DMS114 treated with DMSO at 0.1 percent for 48 hours (cell line): ENCODE measurements at regions not wholly inside any gene's neighbourhood (a gene's known extent, or its start where the extent isn't known, plus 50 kb on each side); places are given as distances from the start of the nearest gene placed in this dataset.

Experiments
- DNase-seq: peaks from one replicate; lab custom pipeline; 2025; ENCODE audit not compliant: unreplicated experiment; lab: John Stamatoyannopoulos, UW

DNA sequence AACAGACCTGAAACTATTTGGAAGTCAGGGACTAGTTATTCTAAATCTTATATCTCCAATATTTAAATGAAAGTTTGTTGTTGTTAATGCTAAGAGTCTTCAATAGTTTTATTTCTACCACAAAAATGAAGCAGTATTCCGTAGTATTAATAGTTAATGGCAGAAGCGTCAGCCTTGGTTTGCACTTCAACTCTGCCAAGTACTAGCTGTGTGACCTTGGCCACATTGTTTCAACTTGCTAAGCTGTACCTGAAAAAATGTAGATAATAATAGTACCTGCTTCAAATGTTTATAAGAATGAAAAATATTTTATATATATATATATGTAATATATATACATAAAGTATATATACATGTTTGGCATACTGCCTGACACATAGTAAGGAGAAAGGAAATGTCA is 354.6 kb upstream of the SATB1 start:
- DNase-seq: no peak

DNA sequence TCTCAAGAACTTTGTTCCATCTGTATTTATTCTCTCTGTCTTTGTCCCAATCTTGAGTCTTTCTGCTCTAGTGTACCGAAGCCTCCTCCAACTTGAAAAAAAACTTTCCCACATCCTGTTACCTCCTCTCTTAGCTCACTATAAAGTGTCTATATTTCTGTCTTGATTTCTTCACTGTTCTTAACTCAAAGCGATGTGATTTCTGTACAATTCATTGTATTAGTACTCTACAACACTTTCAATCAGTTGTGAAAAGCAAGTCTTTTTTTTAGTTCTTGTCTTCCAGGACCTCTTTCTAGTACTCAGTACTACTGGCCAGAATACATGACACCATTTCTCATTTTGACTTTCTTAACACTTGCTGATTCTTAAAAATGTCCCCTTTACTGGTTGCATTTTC is 353.5 kb upstream of the SATB1 start:
- no peak for DNase-seq

DNA sequence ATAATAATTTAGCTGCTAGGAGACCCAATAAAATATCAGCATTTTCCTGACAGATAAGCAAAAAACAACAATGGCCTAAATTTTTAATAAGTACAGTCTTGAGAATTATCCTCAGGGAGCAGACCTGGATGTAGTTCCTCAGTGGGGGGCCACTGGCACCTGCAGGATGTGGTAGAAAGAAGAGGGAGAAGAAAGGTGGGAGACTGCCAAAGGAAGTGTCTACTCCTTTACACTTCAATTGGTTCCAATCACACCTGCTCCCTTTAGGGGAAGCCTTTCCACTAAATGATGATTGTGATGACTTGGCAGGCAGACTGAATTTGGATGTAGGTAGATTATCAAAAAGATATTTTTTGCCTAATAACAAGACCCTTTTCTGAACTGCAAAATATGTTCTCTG is 353.0 kb upstream of the SATB1 start:
- no peak for DNase-seq

DNA sequence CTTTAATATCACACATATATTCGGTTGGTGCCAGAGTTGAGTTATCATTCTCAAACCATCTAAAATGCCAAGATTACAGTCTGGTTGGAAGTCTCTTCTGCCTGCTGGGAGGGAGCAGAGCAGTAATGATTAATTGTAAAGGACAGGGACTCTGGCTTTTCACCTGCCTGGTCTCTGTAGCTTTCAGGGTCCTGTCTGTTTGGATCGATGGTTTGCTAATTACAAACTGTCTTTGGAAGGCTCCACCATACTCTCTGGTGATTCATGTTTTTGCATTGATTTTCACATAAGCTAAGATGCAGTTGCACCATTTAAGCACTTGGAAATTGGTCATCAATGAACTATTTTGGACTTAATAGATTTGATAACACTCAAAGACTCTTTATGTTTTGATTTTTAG is 350.4 kb upstream of the SATB1 start:
- no peak for DNase-seq

DNA sequence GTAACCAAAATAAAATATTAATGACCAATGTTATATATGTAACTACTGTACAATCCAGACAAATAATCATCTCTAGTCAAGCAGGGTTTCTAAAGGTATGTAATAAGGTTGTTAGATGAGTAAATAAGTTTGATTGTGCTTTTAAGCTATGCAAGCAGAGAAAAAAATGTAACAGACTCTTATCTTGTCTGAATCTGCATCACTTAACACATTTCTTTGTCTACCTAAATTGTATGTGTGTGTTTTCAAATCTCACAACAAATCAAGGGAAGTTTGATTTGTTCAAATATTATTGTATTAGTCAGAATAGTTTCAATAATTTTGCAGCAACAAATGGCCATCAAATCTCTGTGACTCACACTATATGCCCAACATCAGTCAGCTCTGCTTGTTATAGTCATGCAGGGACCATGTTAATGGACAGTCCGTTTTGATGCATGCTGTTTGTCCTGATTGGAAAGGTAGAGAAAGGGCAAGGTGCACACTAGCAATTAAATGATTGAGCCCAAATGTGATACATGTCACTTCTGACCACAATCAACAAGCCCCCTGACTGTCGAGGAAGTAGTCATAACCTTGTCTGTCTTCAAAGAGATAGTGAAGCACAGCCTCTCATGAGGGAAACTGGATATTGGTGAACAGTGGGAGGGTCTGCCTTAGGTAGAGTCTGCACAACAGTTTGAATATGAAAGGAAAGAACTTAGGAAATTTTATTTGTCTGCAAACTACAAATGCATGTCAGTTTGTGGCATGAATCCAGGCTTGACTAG is 349.4 kb upstream of the SATB1 start:
- DNase-seq: no peak

DNA sequence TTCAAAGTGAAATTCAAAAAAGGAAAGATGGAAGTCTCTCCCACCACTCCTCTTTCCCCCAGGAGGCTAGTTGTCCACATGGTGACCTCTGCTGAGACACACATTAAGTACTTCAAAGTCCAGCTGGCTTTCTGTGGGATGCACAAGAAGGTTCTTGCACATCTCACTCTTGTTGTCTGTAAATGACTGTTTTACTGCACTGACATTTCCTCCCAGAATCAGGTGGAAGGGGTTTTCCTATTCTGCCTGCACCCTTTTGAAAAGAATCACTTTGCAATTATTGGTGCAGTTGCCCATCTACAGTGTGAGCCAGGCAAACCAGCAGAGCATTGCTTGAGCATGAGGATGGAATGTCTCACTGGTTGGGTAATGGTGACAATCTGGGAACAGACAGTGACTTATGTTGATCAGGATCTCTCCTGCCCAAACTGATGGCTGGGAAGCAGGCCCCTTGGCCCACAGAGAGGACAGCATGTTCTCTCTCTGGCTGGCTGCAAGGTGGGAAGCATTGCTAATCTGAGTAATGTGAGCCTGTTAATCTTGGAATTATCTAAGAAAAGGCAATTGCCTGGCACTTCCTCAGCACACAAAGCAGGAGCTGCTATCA is 347.7 kb upstream of the SATB1 start:
- DNase-seq: no peak

DNA sequence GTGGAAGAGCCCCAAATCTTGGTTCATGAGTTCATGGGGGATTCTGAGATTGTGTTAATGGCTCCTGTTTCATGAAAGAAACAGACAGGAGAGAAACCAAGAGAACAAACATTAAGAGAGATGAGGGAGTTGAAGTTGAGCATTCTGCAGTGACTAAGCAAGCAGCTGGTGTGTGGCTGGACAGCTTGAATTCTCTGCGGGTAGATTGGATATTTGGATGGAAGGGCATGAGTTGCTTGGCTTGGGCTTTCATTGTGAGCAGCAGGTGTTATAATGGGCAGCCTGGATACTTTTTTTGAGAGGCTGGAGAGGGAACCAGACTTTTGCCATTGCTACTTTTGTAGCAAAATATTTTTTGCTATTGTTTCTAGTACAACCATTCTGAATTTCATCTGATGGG is 346.8 kb upstream of the SATB1 start:
- no peak for DNase-seq

DNA sequence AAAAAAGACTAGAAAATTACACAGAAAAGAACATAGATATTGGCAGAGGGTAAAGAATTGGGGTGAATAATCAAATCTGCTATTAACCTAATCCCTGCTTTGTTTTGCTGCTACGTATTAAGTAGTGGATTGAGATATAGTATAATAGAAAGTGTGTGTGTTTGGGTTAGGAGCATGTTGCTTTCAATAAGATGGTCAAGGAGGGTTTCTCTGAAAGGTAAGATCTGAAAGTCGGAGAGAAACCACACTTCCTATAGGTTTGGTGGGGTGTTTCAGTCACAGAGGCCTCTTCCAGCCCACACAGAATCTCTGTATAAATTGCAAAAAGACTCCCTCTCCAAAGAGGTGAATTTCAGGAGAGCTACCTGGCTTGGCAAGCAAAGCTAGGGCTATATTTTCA is 345.7 kb upstream of the SATB1 start:
- DNase-seq: no peak

DNA sequence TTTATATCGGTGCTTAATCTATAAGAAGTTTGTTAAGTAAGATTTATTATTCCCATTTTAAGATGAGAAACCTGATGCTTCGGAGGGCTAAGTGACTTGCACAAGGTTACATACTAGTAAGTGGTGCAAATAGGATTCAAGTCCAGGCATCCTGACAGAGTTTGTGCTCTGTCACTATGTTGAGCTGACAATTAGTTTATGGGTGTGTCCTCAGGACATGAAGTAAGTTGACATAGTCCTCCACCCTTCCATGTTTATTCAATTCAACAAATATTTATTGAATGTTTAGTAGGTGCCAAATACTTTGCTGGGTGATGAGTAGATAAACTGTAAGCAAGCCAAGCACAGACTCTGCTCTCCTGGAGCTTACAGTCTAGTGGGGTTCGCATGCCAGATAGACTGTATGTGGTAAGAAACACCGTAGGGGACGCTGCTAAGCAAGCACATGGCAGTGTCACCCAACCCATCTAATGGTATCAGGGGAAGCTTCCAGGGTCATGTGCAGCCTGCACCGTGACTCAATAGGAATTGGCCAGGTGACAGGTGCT is 342.7 kb upstream of the SATB1 start:
- no peak for DNase-seq

DNA sequence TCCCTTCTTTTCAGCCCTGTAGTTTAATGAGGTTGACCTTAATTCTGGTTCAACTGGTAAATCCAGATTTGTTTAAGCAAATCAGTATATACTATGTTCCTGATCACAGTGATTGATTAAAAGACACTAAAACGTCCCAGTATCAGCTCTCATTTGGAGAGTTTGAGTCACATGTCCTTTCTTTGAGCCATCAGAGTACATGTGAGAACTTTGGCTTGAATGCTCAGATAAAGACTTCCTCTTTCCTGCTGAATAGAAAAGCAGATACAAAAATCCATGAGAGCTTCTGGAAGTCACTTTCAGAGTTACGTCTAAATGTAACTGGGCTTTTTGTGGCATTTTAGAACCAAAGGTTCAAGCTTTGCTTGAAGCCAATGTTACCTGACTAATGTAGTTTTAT is 341.8 kb upstream of the SATB1 start:
- DNase-seq: no peak

DNA sequence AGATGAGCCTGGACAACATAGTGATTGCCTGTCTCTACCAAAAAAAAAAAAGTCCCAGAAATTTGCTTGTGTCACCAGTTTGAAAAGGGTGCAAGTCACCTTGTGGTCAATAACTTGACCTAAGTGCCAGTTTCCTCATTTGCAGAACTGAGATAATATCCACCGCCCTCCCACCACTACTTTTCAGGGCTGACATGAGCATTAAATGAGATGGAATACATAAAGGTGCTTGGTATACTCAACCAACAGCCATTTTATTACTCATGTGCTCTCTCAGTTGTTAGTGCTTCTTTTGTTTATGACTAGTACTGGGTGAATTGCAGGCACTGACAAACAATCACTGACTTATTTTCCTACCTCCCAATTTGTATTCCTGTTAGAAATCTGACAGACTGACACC is 340.5 kb upstream of the SATB1 start:
- no peak for DNase-seq

DNA sequence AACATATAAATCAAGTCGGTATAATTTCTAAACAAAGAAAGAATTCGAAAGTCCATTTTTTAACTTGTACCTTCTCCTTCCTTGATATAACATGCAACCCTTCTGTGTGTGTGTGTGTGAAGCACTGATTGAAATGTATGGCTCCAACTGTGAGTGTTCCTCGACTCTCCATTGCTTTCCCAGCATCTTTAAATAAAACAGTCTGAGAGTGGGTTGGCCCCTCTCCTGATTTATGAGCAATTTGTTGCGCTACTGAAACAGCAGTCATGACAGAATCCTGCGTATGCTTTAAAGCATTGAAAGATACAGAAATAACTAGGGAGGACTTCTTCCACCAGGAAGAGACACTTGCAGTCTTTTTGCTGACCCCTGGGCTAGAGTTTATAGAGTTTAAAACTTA is 340.0 kb upstream of the SATB1 start:
- no peak for DNase-seq

DNA sequence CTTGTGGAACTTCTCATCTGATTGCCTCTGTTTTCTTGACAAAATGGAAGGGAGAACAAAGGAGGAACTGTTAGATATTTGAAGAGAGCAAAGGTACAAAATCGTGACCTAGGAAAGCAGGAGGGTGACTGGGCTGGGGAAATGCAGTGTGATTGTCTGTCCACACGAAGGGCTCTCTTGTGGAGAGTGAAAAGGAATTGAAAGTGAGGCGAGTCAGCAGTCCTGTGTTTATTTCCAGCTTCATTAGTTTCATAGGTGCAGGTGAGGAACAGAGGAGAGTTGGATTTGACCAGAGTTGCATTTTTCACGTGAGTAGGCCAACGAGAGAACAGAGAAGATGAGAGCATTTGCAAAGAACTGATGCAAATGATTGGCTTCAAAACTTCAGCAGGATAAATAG is 336.4 kb upstream of the SATB1 start:
- DNase-seq: no peak

DNA sequence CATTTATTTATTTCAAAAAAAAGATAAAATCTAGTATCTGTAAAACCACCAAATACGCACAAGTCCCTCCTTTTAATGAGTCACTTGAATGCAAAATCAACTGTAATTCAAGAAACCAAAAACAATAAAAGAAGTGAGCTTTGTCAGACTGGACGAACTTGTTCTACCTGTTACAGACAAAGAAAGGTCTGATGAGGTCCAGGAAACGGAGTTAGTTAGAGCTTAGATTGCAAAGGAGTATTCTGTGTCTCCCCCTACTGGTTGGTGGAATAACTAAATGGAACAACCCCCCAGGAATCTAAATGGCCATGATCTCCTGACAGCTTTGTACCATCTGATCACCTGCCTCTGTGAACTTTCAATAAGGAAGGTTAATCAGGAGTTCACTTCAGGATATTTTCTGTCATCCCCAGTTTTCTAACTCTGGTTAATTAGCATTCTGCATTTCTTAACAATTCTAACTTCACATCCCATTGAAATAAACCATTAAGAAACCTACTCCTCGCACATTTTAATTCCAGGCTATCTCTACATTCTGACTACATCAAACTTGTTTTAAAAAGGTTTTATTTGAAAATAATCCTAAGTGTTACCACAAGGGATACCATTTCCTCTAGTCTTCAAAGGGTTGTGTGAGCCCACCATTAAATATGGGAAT is 333.0 kb upstream of the SATB1 start:
- DNase-seq: no peak

DNA sequence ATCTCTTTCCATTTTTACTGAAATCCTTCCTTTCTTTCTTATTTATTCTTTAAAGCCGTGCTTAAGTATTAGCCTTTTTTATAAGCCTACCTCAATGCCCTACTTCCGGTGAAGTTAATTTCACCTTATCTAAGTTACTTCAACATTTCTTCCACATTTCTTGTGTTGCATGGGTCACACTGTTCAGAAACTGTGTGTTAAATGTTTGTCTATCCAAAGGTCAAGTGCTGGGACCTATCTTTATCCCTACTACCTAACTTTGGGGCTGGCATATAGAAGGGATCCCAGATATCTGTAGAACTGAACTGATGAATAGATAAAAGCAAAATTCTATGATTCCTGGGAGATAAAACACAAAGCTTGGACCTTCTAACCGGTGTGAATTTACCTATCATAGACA is 332.3 kb upstream of the SATB1 start:
- no peak for DNase-seq

DNA sequence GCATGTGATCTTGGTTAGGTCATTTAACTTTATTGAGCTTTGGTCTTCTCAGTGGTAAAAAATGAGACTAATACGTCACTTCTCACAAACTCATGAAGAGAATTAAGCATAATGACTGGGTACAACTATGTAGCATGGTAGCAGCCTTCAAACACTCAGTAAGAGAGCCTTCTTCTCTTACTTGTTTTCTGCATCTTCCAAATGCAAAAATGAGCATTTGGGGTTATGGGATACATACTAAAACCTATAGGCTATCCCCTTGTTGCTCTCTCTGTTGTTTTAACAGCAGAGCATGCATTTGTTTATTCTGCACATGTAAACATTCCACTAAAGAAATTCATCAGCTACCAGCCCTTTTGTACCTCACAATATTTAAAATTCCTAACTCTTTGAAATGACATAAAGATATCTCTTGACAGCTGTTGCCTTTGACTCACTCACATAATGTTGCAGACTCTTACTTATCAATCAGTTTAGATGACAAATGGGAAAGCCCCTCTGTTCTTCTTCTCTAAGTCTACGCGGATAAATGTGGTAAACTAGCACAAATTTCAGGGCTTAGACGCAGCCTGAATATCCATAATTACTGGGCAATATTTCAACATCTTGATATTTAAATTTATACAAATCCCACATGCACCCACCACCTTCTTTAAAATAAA is 327.3 kb upstream of the SATB1 start:
- DNase-seq: no peak

DNA sequence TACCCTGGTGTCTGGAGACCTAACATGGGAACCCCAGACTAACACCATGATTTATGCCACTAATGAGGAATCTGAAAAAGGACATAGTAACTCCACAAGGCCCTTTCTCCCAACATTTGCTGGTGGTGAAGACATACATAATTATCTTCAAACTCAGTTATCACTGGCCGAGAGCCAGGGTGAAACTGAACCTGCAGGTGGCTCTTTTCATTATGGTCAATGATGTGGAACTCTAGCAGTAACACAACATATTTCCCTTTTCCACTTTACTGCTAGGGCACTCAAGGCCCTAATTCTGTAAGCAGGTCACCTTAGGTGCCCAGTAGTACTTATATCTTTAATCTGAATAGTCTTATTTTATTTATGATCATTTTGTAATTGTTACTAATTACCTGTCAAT is 326.4 kb upstream of the SATB1 start:
- DNase-seq: no peak

DNA sequence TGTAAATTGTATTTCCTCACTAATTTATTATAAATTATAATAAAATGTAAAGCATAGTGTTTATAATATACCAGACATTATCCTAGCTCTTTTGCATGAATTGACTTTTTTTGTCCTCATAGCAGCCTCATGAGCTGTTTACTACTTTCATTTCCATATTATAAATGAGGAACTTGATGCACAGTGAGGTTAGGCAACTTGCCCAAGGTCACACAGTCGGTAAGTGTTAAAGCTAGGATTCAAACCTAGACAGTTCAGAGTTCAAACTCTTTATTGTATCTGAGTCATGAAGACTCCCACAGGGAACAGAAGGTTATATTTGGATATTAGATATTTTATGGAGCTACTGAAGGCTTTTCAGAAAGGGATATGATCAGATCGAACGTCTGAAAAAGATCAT is 322.2 kb upstream of the SATB1 start:
- no peak for DNase-seq

DNA sequence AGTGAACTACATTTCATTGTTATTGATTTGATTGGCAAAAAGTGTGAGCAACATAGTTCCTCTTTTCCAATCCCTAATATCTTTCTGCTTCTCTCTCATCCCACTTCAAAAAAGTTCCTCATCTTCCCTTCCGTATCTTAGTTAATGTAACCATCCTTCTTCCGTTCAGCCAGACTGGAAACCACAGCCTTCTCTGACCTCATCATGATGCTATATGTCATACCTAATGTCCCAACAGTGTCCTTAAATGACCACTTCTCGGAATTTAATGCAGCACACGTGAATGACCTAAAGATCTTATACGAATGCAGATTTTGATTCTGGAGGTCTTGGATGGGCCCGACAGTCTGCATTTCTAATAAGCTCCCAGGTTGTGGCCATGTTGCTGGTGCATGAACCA is 320.3 kb upstream of the SATB1 start:
- DNase-seq: no peak

DNA sequence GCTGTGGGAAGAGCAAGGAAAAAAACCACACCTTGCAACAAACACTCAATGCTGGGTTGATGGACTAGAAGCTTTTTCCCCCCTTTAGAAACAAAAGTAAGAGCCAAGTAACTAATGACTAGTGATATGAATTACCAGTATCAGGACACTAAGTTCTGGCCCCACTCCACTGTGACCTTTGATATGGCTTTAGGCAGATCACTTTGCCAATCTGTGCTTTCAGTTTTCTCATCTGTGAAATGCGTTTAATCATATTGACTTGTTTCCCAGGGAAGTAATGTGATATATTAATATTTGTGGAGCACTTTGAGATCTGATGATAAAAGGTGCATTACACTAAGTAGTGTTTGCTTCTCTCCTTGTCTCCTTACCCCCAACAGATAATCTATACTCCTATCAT is 319.3 kb upstream of the SATB1 start:
- no peak for DNase-seq

DNA sequence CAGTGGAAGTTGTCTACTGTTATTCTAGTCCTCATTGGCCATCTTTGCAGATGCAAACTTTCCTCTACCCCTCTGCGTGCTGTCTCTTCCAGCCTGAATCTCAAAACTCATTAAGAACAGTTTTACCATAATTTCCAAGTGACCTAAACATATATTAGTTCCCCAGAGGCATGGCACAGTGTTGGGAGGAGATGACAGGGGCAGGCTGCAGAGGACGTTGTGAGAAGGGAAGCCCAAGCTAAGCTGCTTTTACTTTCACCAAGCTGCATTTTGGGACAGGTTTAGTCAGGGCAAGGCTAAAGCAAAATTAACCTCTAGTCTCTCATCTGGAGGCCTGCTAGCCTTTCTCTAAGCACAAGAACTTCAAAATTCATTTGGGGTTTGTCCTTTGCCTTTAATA is 318.6 kb upstream of the SATB1 start:
- DNase-seq: no peak
